ENCODE measurements at regions not wholly inside any gene's neighbourhood (a gene's known extent, or its start where the extent isn't known, plus 50 kb on each side); places are given as distances from the start of the nearest gene placed in this dataset.

DNA sequence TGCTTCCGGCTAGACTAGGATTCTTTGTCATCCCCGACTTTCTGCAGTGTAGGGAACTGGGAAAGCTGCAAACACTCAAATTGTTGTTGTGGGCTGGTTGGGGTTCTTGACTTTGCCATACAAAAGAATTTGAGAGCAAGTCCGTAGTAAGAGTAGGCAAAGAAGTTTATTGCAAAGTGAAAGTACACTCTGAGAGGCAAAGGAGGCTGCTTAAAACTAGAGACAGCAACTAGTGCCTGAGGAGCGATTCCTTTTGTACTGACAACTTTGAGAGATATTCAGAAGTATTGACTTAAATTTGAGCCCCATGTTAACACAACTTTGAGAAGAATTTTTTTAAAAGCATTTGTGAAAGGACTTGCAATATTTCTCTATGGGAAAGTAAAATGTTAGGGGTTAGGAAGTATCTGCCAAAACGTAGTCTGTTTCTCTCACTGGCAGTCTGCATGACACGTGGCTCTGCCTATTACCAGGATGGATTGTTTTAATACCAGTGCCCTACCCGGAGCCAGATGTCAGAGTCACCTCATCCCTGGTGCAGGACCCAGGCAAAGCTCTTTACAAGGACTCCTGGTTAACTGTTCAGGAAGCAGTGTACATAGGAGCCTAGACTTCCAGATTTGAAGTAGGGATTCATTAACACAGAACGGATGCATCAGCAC lies 85.0 kb upstream of the CLPB start:
- TF ChIP-seq, protein P1, sequence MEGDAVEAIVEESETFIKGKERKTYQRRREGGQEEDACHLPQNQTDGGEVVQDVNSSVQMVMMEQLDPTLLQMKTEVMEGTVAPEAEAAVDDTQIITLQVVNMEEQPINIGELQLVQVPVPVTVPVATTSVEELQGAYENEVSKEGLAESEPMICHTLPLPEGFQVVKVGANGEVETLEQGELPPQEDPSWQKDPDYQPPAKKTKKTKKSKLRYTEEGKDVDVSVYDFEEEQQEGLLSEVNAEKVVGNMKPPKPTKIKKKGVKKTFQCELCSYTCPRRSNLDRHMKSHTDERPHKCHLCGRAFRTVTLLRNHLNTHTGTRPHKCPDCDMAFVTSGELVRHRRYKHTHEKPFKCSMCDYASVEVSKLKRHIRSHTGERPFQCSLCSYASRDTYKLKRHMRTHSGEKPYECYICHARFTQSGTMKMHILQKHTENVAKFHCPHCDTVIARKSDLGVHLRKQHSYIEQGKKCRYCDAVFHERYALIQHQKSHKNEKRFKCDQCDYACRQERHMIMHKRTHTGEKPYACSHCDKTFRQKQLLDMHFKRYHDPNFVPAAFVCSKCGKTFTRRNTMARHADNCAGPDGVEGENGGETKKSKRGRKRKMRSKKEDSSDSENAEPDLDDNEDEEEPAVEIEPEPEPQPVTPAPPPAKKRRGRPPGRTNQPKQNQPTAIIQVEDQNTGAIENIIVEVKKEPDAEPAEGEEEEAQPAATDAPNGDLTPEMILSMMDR (IDR thresholded peaks at IDR 0.05), result no peak
- no peak for TF ChIP-seq POLR2A (IDR thresholded peaks at IDR 0.05)

All from ovary (tissue), 3 donors.